CD14-positive monocyte (primary cell): ENCODE measurements at regions not wholly inside any gene's neighbourhood (a gene's known extent, or its start where the extent isn't known, plus 50 kb on each side); places are given as distances from the start of the nearest gene placed in this dataset.

ENCODE experiments used
- DNase-seq, 3 donors: peaks; one replicate each; pipeline ENCODE4 v3.0.0-alpha.2; 2011 to 2022
- H2AFZ ChIP-seq: 2 replicates; pipeline ENCODE4 v1.6.0; 2012; ENCODE audit warnings: mild to moderate bottlenecking, low read depth, low read length, inconsistent platforms; ENCODE audit not compliant: insufficient read depth, poor library complexity, severe bottlenecking
- H3K27ac ChIP-seq, 2 donors: 1 replicate in 1 of 2; 2 replicates in 1 of 2; pipeline ENCODE4 v1.5.1; 2012 to 2013; ENCODE audit warnings: low read length in 2 of 2, control low read depth in 1 of 2, inconsistent platforms in 1 of 2, low read depth in 1 of 2, mild to moderate bottlenecking in 1 of 2
- H3K27me3 ChIP-seq, 2 donors: one replicate each; pipeline versions ENCODE4 v1.6.0 to v1.6.1; 2011 to 2013; ENCODE audit warnings: low read length in 2 of 2; ENCODE audit not compliant: control insufficient read depth in 2 of 2, insufficient read depth in 2 of 2
- H3K36me3 ChIP-seq, 2 donors: replicated peaks in 1 of 2; 1 replicate in 1 of 2; 2 replicates in 1 of 2; pipeline versions ENCODE4 v1.5.1 to v1.6.1; 2012 to 2013; ENCODE audit warnings: low read length in 2 of 2, control low read depth in 1 of 2, inconsistent platforms in 1 of 2, mild to moderate bottlenecking in 1 of 2; ENCODE audit not compliant: insufficient read depth in 2 of 2, control insufficient read depth in 1 of 2
- H3K4me1 ChIP-seq, 2 donors: 1 replicate in 1 of 2; 2 replicates in 1 of 2; pipeline versions ENCODE4 v1.5.1 to v1.6.1; 2012 to 2013; ENCODE audit warnings: low read length in 2 of 2, control low read depth in 1 of 2, inconsistent platforms in 1 of 2, mild to moderate bottlenecking in 1 of 2, moderate library complexity in 1 of 2; ENCODE audit not compliant: insufficient read depth in 2 of 2, control insufficient read depth in 1 of 2
- H3K4me2 ChIP-seq: replicated peaks from 2 replicates; pipeline ENCODE3; 2012; ENCODE audit warnings: low read length, moderate library complexity, mild to moderate bottlenecking; ENCODE audit not compliant: poor library complexity, severe bottlenecking; ENCODE audit errors: extremely low read depth
- H3K4me3 ChIP-seq, 3 experiments: fragments of 200-600 bp in 1 of 3; sonication (generic) in 1 of 3; replicated peaks in 1 of 3; 1 replicate in 2 of 3; 2 replicates in 1 of 3; pipeline ENCODE4 v1.5.1; 2011 to 2013; ENCODE audit warnings: low read length in 3 of 3, mild to moderate bottlenecking in 3 of 3, control low read depth in 2 of 3, low read depth in 2 of 3, inconsistent platforms in 1 of 3, moderate library complexity in 1 of 3
- H3K79me2 ChIP-seq: 2 replicates; pipeline ENCODE4 v1.6.0; 2012; ENCODE audit warnings: mild to moderate bottlenecking, control low read depth, inconsistent platforms, low read length, moderate library complexity; ENCODE audit not compliant: insufficient read depth
- H3K9ac ChIP-seq: 2 replicates; pipeline ENCODE4 v1.6.0; 2017; ENCODE audit warnings: low read length, mild to moderate bottlenecking; ENCODE audit not compliant: insufficient read depth, poor library complexity, severe bottlenecking
- H3K9me3 ChIP-seq, 2 donors: replicated peaks in 1 of 2; 1 replicate in 1 of 2; 2 replicates in 1 of 2; pipeline versions ENCODE4 v1.5.1 to v1.6.1; 2012 to 2013; ENCODE audit warnings: low read length in 2 of 2, control low read depth in 1 of 2; ENCODE audit not compliant: control insufficient read depth in 1 of 2, insufficient read depth in 1 of 2
- H4K20me1 ChIP-seq: 2 replicates; pipeline ENCODE4 v1.6.0; 2012; ENCODE audit warnings: mild to moderate bottlenecking, low read length, control low read depth, moderate library complexity; ENCODE audit not compliant: insufficient read depth
- H3K27ac Mint-ChIP-seq, 7 donors: one replicate each; pipeline ENCODE4 v1.8.0; 2020; ENCODE audit warnings: mild to moderate bottlenecking in 7 of 7, mixed read lengths in 7 of 7, moderate library complexity in 6 of 7, inconsistent platforms in 2 of 7
- H3K27me3 Mint-ChIP-seq, 3 donors: one replicate each; pipeline ENCODE4 v1.8.0; 2021 to 2022; ENCODE audit warnings: low read depth in 3 of 3, mild to moderate bottlenecking in 3 of 3, mixed read lengths in 3 of 3, moderate library complexity in 3 of 3, inconsistent platforms in 1 of 3
- H3K36me3 Mint-ChIP-seq, 2 donors: one replicate each; pipeline ENCODE4 v1.8.0; 2020; ENCODE audit warnings: mixed read lengths in 2 of 2, inconsistent platforms in 1 of 2, mild to moderate bottlenecking in 1 of 2
- H3K4me1 Mint-ChIP-seq: one replicate; pipeline ENCODE4 v1.8.0; 2020; ENCODE audit warnings: mild to moderate bottlenecking, mixed read lengths
- H3K4me3 Mint-ChIP-seq, 2 donors: one replicate each; pipeline ENCODE4 v1.8.0; 2020; ENCODE audit warnings: mild to moderate bottlenecking in 2 of 2, mixed read lengths in 2 of 2, moderate library complexity in 1 of 2
- H3K9me3 Mint-ChIP-seq, 7 donors: one replicate each; pipeline ENCODE4 v1.8.0; 2020 to 2022; ENCODE audit warnings: mixed read lengths in 7 of 7, mild to moderate bottlenecking in 6 of 7, moderate library complexity in 6 of 7, inconsistent platforms in 2 of 7
- WGBS: methylation state at CpG from one replicate; pipeline ENCODE4 v1.1.5; 2013; ENCODE audit warnings: missing lambda C conversion rate; ENCODE audit not compliant: insufficient coverage; 5-methylcytosine and 5-hydroxymethylcytosine counted together
- intact Hi-C, 2 donors: fragments of 100-400 bp; cut with micrococcal nuclease; formaldehyde crosslinking; loops; one replicate each; pipeline versions ENCODE4 v1.15.0 to v1.15.1; 2023
- TF ChIP-seq, protein P1 (sequence below): fragments of 200-600 bp; IDR thresholded peaks from one replicate; pipeline ENCODE4 v1.8.0; 2022; ENCODE audit warnings: antibody characterized with exemption, mild to moderate bottlenecking

GRCh38 chr2:39521876-39522517 lies 84.9 kb upstream of the MAP4K3 start:
- H3K4me1 Mint-ChIP-seq: peaks cover 8% of the 10 kb centered on the region
- Histone ChIP-seq H3K4me1 (no peaks in the 10 kb centered on the region), H3K36me3 (no peaks in the 10 kb centered on the region), H3K27ac (no peak overlapping the region), H3K9me3 (peaks cover 0 to 8% of the 10 kb centered on the region in 2 donors), H2AFZ (no peak overlapping the region), H3K79me2 (no peaks in the 10 kb centered on the region), H3K4me3 (no peak overlapping the region), H3K4me2 (no peak overlapping the region), H3K27me3 (no peaks in the 10 kb centered on the region), H3K9ac (no peak overlapping the region), H4K20me1 (no peaks in the 10 kb centered on the region)
- no peaks in the 10 kb centered on the region for H3K36me3 Mint-ChIP-seq
- no peak overlapping the region for H3K27ac Mint-ChIP-seq
- DNase-seq: no peak
- intact Hi-C loops: no loop called here
- H3K9me3 Mint-ChIP-seq: peaks cover 6 to 18% (median 10%) of the 10 kb centered on the region in 7 donors
- 75% methylated on average over 4 of the region's 4 CpGs for WGBS
- TF ChIP-seq, protein P1, sequence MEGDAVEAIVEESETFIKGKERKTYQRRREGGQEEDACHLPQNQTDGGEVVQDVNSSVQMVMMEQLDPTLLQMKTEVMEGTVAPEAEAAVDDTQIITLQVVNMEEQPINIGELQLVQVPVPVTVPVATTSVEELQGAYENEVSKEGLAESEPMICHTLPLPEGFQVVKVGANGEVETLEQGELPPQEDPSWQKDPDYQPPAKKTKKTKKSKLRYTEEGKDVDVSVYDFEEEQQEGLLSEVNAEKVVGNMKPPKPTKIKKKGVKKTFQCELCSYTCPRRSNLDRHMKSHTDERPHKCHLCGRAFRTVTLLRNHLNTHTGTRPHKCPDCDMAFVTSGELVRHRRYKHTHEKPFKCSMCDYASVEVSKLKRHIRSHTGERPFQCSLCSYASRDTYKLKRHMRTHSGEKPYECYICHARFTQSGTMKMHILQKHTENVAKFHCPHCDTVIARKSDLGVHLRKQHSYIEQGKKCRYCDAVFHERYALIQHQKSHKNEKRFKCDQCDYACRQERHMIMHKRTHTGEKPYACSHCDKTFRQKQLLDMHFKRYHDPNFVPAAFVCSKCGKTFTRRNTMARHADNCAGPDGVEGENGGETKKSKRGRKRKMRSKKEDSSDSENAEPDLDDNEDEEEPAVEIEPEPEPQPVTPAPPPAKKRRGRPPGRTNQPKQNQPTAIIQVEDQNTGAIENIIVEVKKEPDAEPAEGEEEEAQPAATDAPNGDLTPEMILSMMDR: no peak
- H3K4me3 Mint-ChIP-seq: no peak overlapping the region
- no peaks in the 10 kb centered on the region for H3K27me3 Mint-ChIP-seq

- H4K20me1 ChIP-seq: no peaks in the 10 kb centered on the region
- no peak for DNase-seq
- H3K4me3 ChIP-seq: no peak overlapping the region
- H3K4me1 Mint-ChIP-seq: peaks cover 8% of the 10 kb centered on the region
- WGBS: 100% methylated on average over 1 of the region's 2 CpGs
- H3K9ac ChIP-seq: no peak overlapping the region
- TF ChIP-seq, protein P1: no peak
- H3K27ac Mint-ChIP-seq: no peak overlapping the region
- H3K27me3 Mint-ChIP-seq: no peaks in the 10 kb centered on the region
- peaks cover 0 to 8% of the 10 kb centered on the region in 2 donors for H3K9me3 ChIP-seq
- H3K4me2 ChIP-seq: no peak overlapping the region
- intact Hi-C loops: no loop called here
- H3K27me3 ChIP-seq: no peaks in the 10 kb centered on the region
- H3K36me3 Mint-ChIP-seq: no peaks in the 10 kb centered on the region
- H3K79me2 ChIP-seq: no peaks in the 10 kb centered on the region
- peaks cover 6 to 18% (median 10%) of the 10 kb centered on the region in 7 donors for H3K9me3 Mint-ChIP-seq
- no peak overlapping the region for H3K27ac ChIP-seq
- no peak overlapping the region for H3K4me3 Mint-ChIP-seq
- no peaks in the 10 kb centered on the region for H3K4me1 ChIP-seq
- H3K36me3 ChIP-seq: no peaks in the 10 kb centered on the region
- H2AFZ ChIP-seq: no peak overlapping the region
These were observed 85.4 kb upstream of the MAP4K3 start for GRCh38 chr2:39522518-39522877.
